DOHH2 (cell line): ENCODE measurements at regions not wholly inside any gene's neighbourhood (a gene's known extent, or its start where the extent isn't known, plus 50 kb on each side); places are given as distances from the start of the nearest gene placed in this dataset.

Experiments used
- H3F3A ChIP-seq: fragments of 200-600 bp; sonication (generic), shearing (Covaris generic); 2 replicates; pipeline ENCODE4 v1.6.0; 2016; ENCODE audit warnings: antibody characterized with exemption, mild to moderate bottlenecking; ENCODE audit not compliant: control insufficient read depth, insufficient read depth
- H3K27ac ChIP-seq: fragments of 200-600 bp; sonication (generic); 2 replicates; pipeline ENCODE4 v1.5.1; 2014; ENCODE audit warnings: low read depth, mild to moderate bottlenecking, low read length, moderate library complexity
- H3K27me3 ChIP-seq: fragments of 200-600 bp; sonication (generic); 2 replicates; pipeline ENCODE4 v1.6.1; 2014; ENCODE audit warnings: mild to moderate bottlenecking, low read length, mixed read lengths; ENCODE audit not compliant: control insufficient read depth
- H3K36me3 ChIP-seq: fragments of 200-600 bp; sonication (generic); 2 replicates; pipeline ENCODE4 v1.6.1; 2014; ENCODE audit warnings: mild to moderate bottlenecking, low read length, moderate library complexity, mixed read lengths; ENCODE audit not compliant: control insufficient read depth
- H3K4me1 ChIP-seq: fragments of 200-600 bp; sonication (generic); 2 replicates; pipeline ENCODE4 v1.6.1; 2014; ENCODE audit warnings: mild to moderate bottlenecking, low read length, mixed read lengths; ENCODE audit not compliant: control insufficient read depth
- H3K4me2 ChIP-seq: fragments of 200-600 bp; sonication (generic); 2 replicates; pipeline ENCODE4 v1.6.0; 2014; ENCODE audit warnings: mild to moderate bottlenecking, low read length, moderate library complexity
- H3K4me3 ChIP-seq: fragments of 200-600 bp; sonication (generic); 2 replicates; pipeline ENCODE4 v1.5.1; 2014; ENCODE audit warnings: mild to moderate bottlenecking, low read length, mixed read lengths
- H3K79me2 ChIP-seq: fragments of 200-600 bp; sonication (generic); 2 replicates; pipeline ENCODE4 v1.6.1; 2014; ENCODE audit warnings: mild to moderate bottlenecking, low read length, mixed read lengths; ENCODE audit not compliant: control insufficient read depth
- H3K9me2 ChIP-seq: fragments of 200-600 bp; sonication (generic); replicated peaks from 2 replicates; pipeline ENCODE4 v1.6.1; 2014; ENCODE audit warnings: mild to moderate bottlenecking, low read length, mixed read lengths; ENCODE audit not compliant: control insufficient read depth
- H3K9me3 ChIP-seq: fragments of 200-600 bp; sonication (generic); 2 replicates; pipeline ENCODE4 v1.6.1; 2014; ENCODE audit warnings: antibody characterized with exemption, low read length, mixed read lengths; ENCODE audit not compliant: control insufficient read depth, insufficient read depth
- H4K20me1 ChIP-seq: fragments of 200-600 bp; sonication (generic); 2 replicates; pipeline ENCODE4 v1.6.0; 2014; ENCODE audit warnings: low read depth, mild to moderate bottlenecking, antibody characterized with exemption, low read length, moderate library complexity; ENCODE audit not compliant: control insufficient read depth, insufficient read depth
- EZH2phosphoT487 ChIP-seq: fragments of 200-600 bp; sonication (generic); IDR thresholded peaks from 2 replicates; pipeline ENCODE4 v1.6.1; 2017; ENCODE audit warnings: borderline replicate concordance, mild to moderate bottlenecking, antibody characterized with exemption, low read length, moderate library complexity, mixed read lengths
- TF ChIP-seq, protein P1 (sequence below): fragments of 200-600 bp; sonication (generic); IDR thresholded peaks from one replicate; pipeline ENCODE4 v1.5.1; 2014; ENCODE audit warnings: antibody characterized with exemption, mild to moderate bottlenecking, low read depth, low read length; ENCODE audit not compliant: poor library complexity, severe bottlenecking

GRCh38 chr17:53891726-53892125, 69.0 kb downstream of the KIF2B start:
- H3K79me2 ChIP-seq = no peaks in the 10 kb centered on the region
- no peaks in the 10 kb centered on the region for H3K36me3 ChIP-seq
- H3F3A ChIP-seq = no peaks in the 10 kb centered on the region
- no peak overlapping the region for H3K4me2 ChIP-seq
- H3K9me2 ChIP-seq = no peaks in the 10 kb centered on the region
- no peak overlapping the region for H3K27ac ChIP-seq
- no peak overlapping the region for H3K4me3 ChIP-seq
- H3K9me3 ChIP-seq = no peaks in the 10 kb centered on the region
- H3K4me1 ChIP-seq = no peaks in the 10 kb centered on the region
- TF ChIP-seq, protein P1, sequence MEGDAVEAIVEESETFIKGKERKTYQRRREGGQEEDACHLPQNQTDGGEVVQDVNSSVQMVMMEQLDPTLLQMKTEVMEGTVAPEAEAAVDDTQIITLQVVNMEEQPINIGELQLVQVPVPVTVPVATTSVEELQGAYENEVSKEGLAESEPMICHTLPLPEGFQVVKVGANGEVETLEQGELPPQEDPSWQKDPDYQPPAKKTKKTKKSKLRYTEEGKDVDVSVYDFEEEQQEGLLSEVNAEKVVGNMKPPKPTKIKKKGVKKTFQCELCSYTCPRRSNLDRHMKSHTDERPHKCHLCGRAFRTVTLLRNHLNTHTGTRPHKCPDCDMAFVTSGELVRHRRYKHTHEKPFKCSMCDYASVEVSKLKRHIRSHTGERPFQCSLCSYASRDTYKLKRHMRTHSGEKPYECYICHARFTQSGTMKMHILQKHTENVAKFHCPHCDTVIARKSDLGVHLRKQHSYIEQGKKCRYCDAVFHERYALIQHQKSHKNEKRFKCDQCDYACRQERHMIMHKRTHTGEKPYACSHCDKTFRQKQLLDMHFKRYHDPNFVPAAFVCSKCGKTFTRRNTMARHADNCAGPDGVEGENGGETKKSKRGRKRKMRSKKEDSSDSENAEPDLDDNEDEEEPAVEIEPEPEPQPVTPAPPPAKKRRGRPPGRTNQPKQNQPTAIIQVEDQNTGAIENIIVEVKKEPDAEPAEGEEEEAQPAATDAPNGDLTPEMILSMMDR = no peak
- TF ChIP-seq EZH2phosphoT487 = no peak
- no peaks in the 10 kb centered on the region for H4K20me1 ChIP-seq
- no peaks in the 10 kb centered on the region for H3K27me3 ChIP-seq

DNA sequence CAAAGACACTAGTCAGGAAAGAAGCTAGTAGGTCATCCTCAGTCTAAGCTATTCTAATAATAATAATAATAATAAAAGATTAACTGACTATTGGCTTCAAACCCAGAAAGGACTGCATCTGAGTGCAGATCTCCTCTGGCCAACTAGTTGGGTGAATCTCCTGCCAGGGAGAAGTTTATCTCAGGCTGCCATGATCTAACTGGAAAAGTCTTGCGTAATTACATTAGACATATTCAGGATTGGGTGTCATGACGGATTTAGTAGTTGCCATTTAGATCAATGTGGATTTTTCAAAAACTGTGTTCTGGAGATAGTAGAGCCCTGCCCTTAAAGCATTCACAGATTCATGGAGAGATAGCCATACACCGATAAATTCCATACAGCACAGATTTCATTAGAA, 69.5 kb downstream of the KIF2B start:
- no peak overlapping the region for H3K4me2 ChIP-seq

DNA sequence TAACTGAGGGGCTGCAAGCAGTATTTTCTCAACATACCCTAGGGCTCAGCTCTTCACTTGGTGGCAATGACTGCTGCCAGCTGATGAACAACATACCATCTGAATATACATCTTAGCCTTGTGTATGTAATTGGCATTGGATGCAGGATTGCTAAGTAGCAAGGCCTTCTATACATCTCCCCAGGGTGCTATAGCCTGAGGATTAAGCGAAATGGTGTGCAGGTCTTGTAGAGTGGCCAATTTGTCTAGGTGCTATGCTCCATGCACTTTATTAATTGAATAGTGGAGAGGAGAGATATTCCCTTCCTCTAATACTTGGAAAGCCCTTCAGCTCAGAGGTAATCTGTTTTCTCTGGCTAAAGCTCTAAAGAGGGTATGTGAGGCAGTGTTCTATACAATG, 71.9 kb downstream of the KIF2B start:
- Histone ChIP-seq H3F3A (no peaks in the 10 kb centered on the region), H3K79me2 (no peaks in the 10 kb centered on the region), H4K20me1 (no peaks in the 10 kb centered on the region), H3K4me3 (no peak overlapping the region), H3K4me2 (no peak overlapping the region), H3K9me2 (no peaks in the 10 kb centered on the region), H3K4me1 (no peaks in the 10 kb centered on the region), H3K36me3 (no peaks in the 10 kb centered on the region), H3K9me3 (no peaks in the 10 kb centered on the region), H3K27ac (no peak overlapping the region), H3K27me3 (no peaks in the 10 kb centered on the region)
- TF ChIP-seq, protein P1 = no peak
- no peak for TF ChIP-seq EZH2phosphoT487

More for the DNA sequence above, 69.5 kb downstream of the KIF2B start:
- Histone ChIP-seq H3K27ac (no peak overlapping the region), H3K4me3 (no peak overlapping the region), H3K36me3 (no peaks in the 10 kb centered on the region), H3F3A (no peaks in the 10 kb centered on the region), H3K27me3 (no peaks in the 10 kb centered on the region), H3K4me1 (no peaks in the 10 kb centered on the region), H3K9me2 (no peaks in the 10 kb centered on the region), H4K20me1 (no peaks in the 10 kb centered on the region), H3K9me3 (no peaks in the 10 kb centered on the region), H3K79me2 (no peaks in the 10 kb centered on the region)
- TF ChIP-seq, protein P1 = no peak
- no peak for TF ChIP-seq EZH2phosphoT487

- Histone ChIP-seq H3K4me2 (no peak overlapping the region), H3K79me2 (no peaks in the 10 kb centered on the region), H3K9me2 (no peaks in the 10 kb centered on the region), H3K36me3 (no peaks in the 10 kb centered on the region), H3F3A (no peaks in the 10 kb centered on the region), H4K20me1 (no peaks in the 10 kb centered on the region), H3K27me3 (no peaks in the 10 kb centered on the region), H3K4me1 (no peaks in the 10 kb centered on the region), H3K27ac (no peak overlapping the region), H3K9me3 (no peaks in the 10 kb centered on the region), H3K4me3 (no peak overlapping the region)
- TF ChIP-seq, protein P1 = no peak
- no peak for TF ChIP-seq EZH2phosphoT487
These were observed 73.3 kb downstream of the KIF2B start for GRCh38 chr17:53896047-53896446.
